Glutamatergic neuron (in vitro differentiated cells): ENCODE measurements at regions not wholly inside any gene's neighbourhood (a gene's known extent, or its start where the extent isn't known, plus 50 kb on each side); places are given as distances from the start of the nearest gene placed in this dataset.

Source experiments
- DNase-seq: peaks from one replicate; pipeline ENCODE4 v3.0.0; 2022
- H3K27ac Mint-ChIP-seq: one replicate; pipeline ENCODE4 v1.8.0; 2020; ENCODE audit warnings: mild to moderate bottlenecking, mixed read lengths, inconsistent platforms; ENCODE audit not compliant: unreplicated experiment
- H3K27me3 Mint-ChIP-seq: one replicate; pipeline ENCODE4 v1.8.0; 2020; ENCODE audit warnings: mild to moderate bottlenecking, moderate library complexity, mixed read lengths, inconsistent platforms; ENCODE audit not compliant: unreplicated experiment
- H3K36me3 Mint-ChIP-seq: one replicate; pipeline ENCODE4 v1.8.0; 2020; ENCODE audit warnings: mild to moderate bottlenecking, mixed read lengths, inconsistent platforms; ENCODE audit not compliant: unreplicated experiment
- H3K4me1 Mint-ChIP-seq: one replicate; pipeline ENCODE4 v1.8.0; 2020; ENCODE audit warnings: mild to moderate bottlenecking, low read depth, mixed read lengths, inconsistent platforms; ENCODE audit not compliant: unreplicated experiment
- H3K4me3 Mint-ChIP-seq: one replicate; pipeline ENCODE4 v1.8.0; 2020; ENCODE audit warnings: mild to moderate bottlenecking, mixed read lengths, inconsistent platforms; ENCODE audit not compliant: unreplicated experiment
- H3K9me3 Mint-ChIP-seq: one replicate; pipeline ENCODE4 v1.8.0; 2020; ENCODE audit warnings: mild to moderate bottlenecking, moderate library complexity, mixed read lengths, inconsistent platforms; ENCODE audit not compliant: unreplicated experiment
- CTCF ChIP-seq: fragments of 200-600 bp; sonication (generic); IDR thresholded peaks from one replicate; pipeline ENCODE4 v1.5.0; 2021; ENCODE audit not compliant: partially characterized antibody, unreplicated experiment

- no peaks in the 10 kb centered on the region for H3K9me3 Mint-ChIP-seq
- no peak for DNase-seq
- H3K27ac Mint-ChIP-seq: no peak overlapping the region
- no peak for TF ChIP-seq CTCF
- H3K4me3 Mint-ChIP-seq: no peak overlapping the region
- no peaks in the 10 kb centered on the region for H3K4me1 Mint-ChIP-seq
- H3K27me3 Mint-ChIP-seq: no peaks in the 10 kb centered on the region
- no peaks in the 10 kb centered on the region for H3K36me3 Mint-ChIP-seq
Measured at GRCh38 chr2:193272011-193272410, 1077.3 kb upstream of the TMEFF2 start.

- Mint-ChIP-seq H3K27ac (no peak overlapping the region), H3K9me3 (no peaks in the 10 kb centered on the region), H3K4me3 (no peak overlapping the region), H3K36me3 (no peaks in the 10 kb centered on the region), H3K27me3 (no peaks in the 10 kb centered on the region), H3K4me1 (no peaks in the 10 kb centered on the region)
- DNase-seq: no peak
- no peak for TF ChIP-seq CTCF
Measured at GRCh38 chr2:193270816-193271215, 1076.1 kb upstream of the TMEFF2 start.

- Mint-ChIP-seq H3K27me3 (no peaks in the 10 kb centered on the region), H3K4me1 (no peaks in the 10 kb centered on the region), H3K27ac (no peak overlapping the region), H3K9me3 (no peaks in the 10 kb centered on the region), H3K36me3 (no peaks in the 10 kb centered on the region), H3K4me3 (no peak overlapping the region)
- no peak for TF ChIP-seq CTCF
- no peak for DNase-seq
Measured at GRCh38 chr2:193267496-193268002, 1072.8 kb upstream of the TMEFF2 start.

- Mint-ChIP-seq H3K9me3 (no peaks in the 10 kb centered on the region), H3K27ac (no peak overlapping the region), H3K27me3 (no peaks in the 10 kb centered on the region), H3K4me3 (no peak overlapping the region), H3K36me3 (no peaks in the 10 kb centered on the region), H3K4me1 (peaks cover 5% of the 10 kb centered on the region)
- TF ChIP-seq CTCF: no peak
- DNase-seq: no peak
Measured at GRCh38 chr2:193253014-193253530, 1058.3 kb upstream of the TMEFF2 start.

- Mint-ChIP-seq H3K36me3 (no peaks in the 10 kb centered on the region), H3K4me3 (no peak overlapping the region), H3K27me3 (no peaks in the 10 kb centered on the region), H3K9me3 (no peaks in the 10 kb centered on the region), H3K4me1 (peaks cover 5% of the 10 kb centered on the region), H3K27ac (no peak overlapping the region)
- TF ChIP-seq CTCF: no peak
- no peak for DNase-seq
Measured at GRCh38 chr2:193251909-193252308, 1057.2 kb upstream of the TMEFF2 start.
